SK-N-SH (cell line): ENCODE measurements at regions not wholly inside any gene's neighbourhood (a gene's known extent, or its start where the extent isn't known, plus 50 kb on each side); places are given as distances from the start of the nearest gene placed in this dataset.

Source experiments
- CTCF ChIA-PET: fragments of 300-600, 350-600 bp; formaldehyde crosslinking; extraction: SDS; loops from one replicate; lab custom pipeline; 2021; lab: Yijun Ruan, JAX
- POLR2A ChIA-PET: fragments of 350-600 bp; sonication (Branson Sonifier 250); formaldehyde crosslinking; extraction: SDS; loops from one replicate; lab custom pipeline; 2020; ENCODE audit warnings: antibody characterized with exemption, inconsistent platforms; lab: Yijun Ruan, JAX
- DNase-seq: peaks from one replicate; pipeline ENCODE4 v3.0.0; 2012
- H2AFZ ChIP-seq: fragments of 200-600 bp; sonication (generic); 2 replicates; pipeline ENCODE4 v1.8.1; 2016; ENCODE audit warnings: antibody characterized with exemption, mild to moderate bottlenecking, low read depth
- H3F3A ChIP-seq: fragments of 200-600 bp; sonication (generic); replicated peaks from 2 replicates; pipeline ENCODE3; 2016; ENCODE audit warnings: antibody characterized with exemption, mild to moderate bottlenecking; ENCODE audit not compliant: insufficient read depth
- H3K27ac ChIP-seq, 2 experiments: fragments of 200-500 bp in 1 of 2; fragments of 200-600 bp in 1 of 2; sonication (Bioruptor generic) in 1 of 2; sonication (generic), shearing (Covaris generic) in 1 of 2; 2 replicates each; pipeline versions ENCODE4 v1.5.1 to v1.6.1; 2014 to 2016; ENCODE audit warnings: low read depth in 2 of 2, inconsistent platforms in 1 of 2, low read length in 1 of 2, mild to moderate bottlenecking in 1 of 2, mixed read lengths in 1 of 2
- H3K27me3 ChIP-seq: fragments of 200-600 bp; sonication (generic), shearing (Covaris generic); 2 replicates; pipeline ENCODE4 v1.6.1; 2016; ENCODE audit warnings: mixed run types; ENCODE audit not compliant: insufficient read depth
- H3K36me3 ChIP-seq, 2 experiments: fragments of 200-500 bp in 1 of 2; fragments of 200-600 bp in 1 of 2; sonication (Bioruptor generic) in 1 of 2; sonication (generic) in 1 of 2; replicated peaks in 1 of 2; 2 replicates each; pipeline versions ENCODE3 to v1.5.1; 2014 to 2016; ENCODE audit warnings: low read length in 1 of 2, mild to moderate bottlenecking in 1 of 2; ENCODE audit not compliant: insufficient read depth in 2 of 2, control insufficient read depth in 1 of 2
- H3K4me1 ChIP-seq, 2 experiments: fragments of 200-500 bp in 1 of 2; fragments of 200-600 bp in 1 of 2; sonication (Bioruptor generic) in 1 of 2; sonication (generic), shearing (Covaris generic) in 1 of 2; 2 replicates each; pipeline versions ENCODE4 v1.5.1 to v1.6.1; 2014 to 2016; ENCODE audit warnings: low read depth in 1 of 2, low read length in 1 of 2, mixed run types in 1 of 2; ENCODE audit not compliant: insufficient read depth in 2 of 2, control insufficient read depth in 1 of 2
- H3K4me2 ChIP-seq: fragments of 200-600 bp; sonication (generic), shearing (Covaris generic); 2 replicates; pipeline ENCODE4 v1.6.1; 2017; ENCODE audit warnings: mixed run types
- H3K4me3 ChIP-seq, 2 experiments: fragments of 200-500 bp in 1 of 2; fragments of 200-600 bp in 1 of 2; sonication (Bioruptor generic) in 1 of 2; sonication (generic), shearing (Covaris generic) in 1 of 2; 2 replicates each; pipeline versions ENCODE4 v1.5.1 to v1.8.1; 2014 to 2016; ENCODE audit warnings: low read depth in 2 of 2, inconsistent platforms in 1 of 2, low read length in 1 of 2, mild to moderate bottlenecking in 1 of 2, mixed read lengths in 1 of 2, moderate library complexity in 1 of 2
- H3K79me2 ChIP-seq: fragments of 200-600 bp; sonication (generic); 2 replicates; pipeline ENCODE4 v1.8.1; 2017; ENCODE audit warnings: mild to moderate bottlenecking; ENCODE audit not compliant: insufficient read depth
- H3K9ac ChIP-seq: fragments of 200-600 bp; sonication (generic); 2 replicates; pipeline ENCODE4 v1.6.1; 2017; ENCODE audit warnings: mixed run types
- H3K9me2 ChIP-seq: fragments of 200-600 bp; sonication (generic); 2 replicates; pipeline ENCODE4 v1.6.1; 2017; ENCODE audit warnings: mixed run types
- H3K9me3 ChIP-seq: fragments of 200-600 bp; sonication (generic); 2 replicates; pipeline ENCODE4 v1.6.1; 2017; ENCODE audit warnings: mixed run types, mild to moderate bottlenecking, moderate library complexity
- H4K20me1 ChIP-seq: fragments of 200-600 bp; sonication (generic); 2 replicates; pipeline ENCODE4 v1.6.1; 2017; ENCODE audit warnings: mild to moderate bottlenecking, mixed run types; ENCODE audit not compliant: insufficient read depth
- CHD2 ChIP-seq: fragments of 150-350 bp; IDR thresholded peaks from 2 replicates; pipeline ENCODE4 v1.6.1; 2018; ENCODE audit warnings: low read length; ENCODE audit not compliant: partially characterized antibody
- ELF1 ChIP-seq: IDR thresholded peaks from 2 replicates; pipeline ENCODE4 v1.4.0; 2012
- EZH2phosphoT487 ChIP-seq: fragments of 200-600 bp; sonication (generic); IDR thresholded peaks from 2 replicates; pipeline ENCODE4 v1.6.1; 2017; ENCODE audit warnings: low read depth, mixed run types, mild to moderate bottlenecking, antibody characterized with exemption, moderate library complexity, borderline replicate concordance
- FOXJ3 ChIP-seq: sonication (generic); formaldehyde crosslinking; IDR thresholded peaks from 2 replicates; pipeline ENCODE4 v1.5.1; 2020; ENCODE audit warnings: mild to moderate bottlenecking, missing genetic modification reagents
- FOXM1 ChIP-seq: IDR thresholded peaks from 2 replicates; pipeline ENCODE4 v1.4.0; 2012; ENCODE audit warnings: low read depth, mild to moderate bottlenecking
- GABPA ChIP-seq: IDR thresholded peaks from 2 replicates; pipeline ENCODE4 v1.4.0; 2012; ENCODE audit warnings: low read depth, mild to moderate bottlenecking
- GATA2 ChIP-seq: sonication (generic); formaldehyde crosslinking; IDR thresholded peaks from 2 replicates; pipeline ENCODE4 v1.5.0; 2020; ENCODE audit warnings: mild to moderate bottlenecking, missing genetic modification reagents
- JUND ChIP-seq: IDR thresholded peaks from 2 replicates; pipeline ENCODE4 v1.4.0; 2012
- MAX ChIP-seq: IDR thresholded peaks from 2 replicates; pipeline ENCODE4 v1.4.0; 2012; ENCODE audit warnings: low read depth
- MXI1 ChIP-seq: IDR thresholded peaks from 2 replicates; pipeline ENCODE4 v1.6.1; 2012; ENCODE audit warnings: mild to moderate bottlenecking, low read depth, low read length, improper control_type of control experiment
- NFIC ChIP-seq: IDR thresholded peaks from 2 replicates; pipeline ENCODE4 v1.4.0; 2012; ENCODE audit warnings: borderline replicate concordance
- POLR2AphosphoS5 ChIP-seq: IDR thresholded peaks from 2 replicates; pipeline ENCODE4 v1.6.1; 2012; ENCODE audit warnings: low read depth, low read length
- RCOR1 ChIP-seq: fragments of 150-350 bp; IDR thresholded peaks from 2 replicates; pipeline ENCODE4 v1.6.1; 2017; ENCODE audit warnings: antibody characterized with exemption, low read length
- RXRA ChIP-seq: IDR thresholded peaks from 2 replicates; pipeline ENCODE4 v1.4.0; 2012; ENCODE audit warnings: low read depth, mild to moderate bottlenecking, borderline replicate concordance
- SIN3A ChIP-seq: IDR thresholded peaks from 2 replicates; pipeline ENCODE4 v1.6.1; 2012; ENCODE audit warnings: low read depth, mild to moderate bottlenecking, low read length, moderate library complexity, borderline replicate concordance
- TEAD4 ChIP-seq: IDR thresholded peaks from 2 replicates; pipeline ENCODE4 v1.4.0; 2012; ENCODE audit warnings: mild to moderate bottlenecking, borderline replicate concordance; ENCODE audit not compliant: insufficient read depth
- USF2 ChIP-seq: fragments of 150-350 bp; IDR thresholded peaks from 2 replicates; pipeline ENCODE4 v1.6.1; 2017; ENCODE audit warnings: antibody characterized with exemption, low read length, low read depth, borderline replicate concordance
- YY1 ChIP-seq: IDR thresholded peaks from 2 replicates; pipeline ENCODE4 v1.4.0; 2012; ENCODE audit warnings: low read depth, mild to moderate bottlenecking
- WGBS: methylation state at CpG from one replicate; pipeline ENCODE4 v1.1.6; 2017; ENCODE audit warnings: low lambda C conversion rate; 5-methylcytosine and 5-hydroxymethylcytosine counted together
- TF ChIP-seq, protein P1 (sequence below): fragments of 150-350 bp; IDR thresholded peaks from 2 replicates; pipeline ENCODE4 v1.6.1; 2016; ENCODE audit warnings: mild to moderate bottlenecking, low read depth, low read length
- TF ChIP-seq, protein P2 (sequence below): IDR thresholded peaks from 2 replicates; pipeline ENCODE4 v1.6.1; 2012; ENCODE audit warnings: mild to moderate bottlenecking, low read depth, low read length, moderate library complexity

DNA sequence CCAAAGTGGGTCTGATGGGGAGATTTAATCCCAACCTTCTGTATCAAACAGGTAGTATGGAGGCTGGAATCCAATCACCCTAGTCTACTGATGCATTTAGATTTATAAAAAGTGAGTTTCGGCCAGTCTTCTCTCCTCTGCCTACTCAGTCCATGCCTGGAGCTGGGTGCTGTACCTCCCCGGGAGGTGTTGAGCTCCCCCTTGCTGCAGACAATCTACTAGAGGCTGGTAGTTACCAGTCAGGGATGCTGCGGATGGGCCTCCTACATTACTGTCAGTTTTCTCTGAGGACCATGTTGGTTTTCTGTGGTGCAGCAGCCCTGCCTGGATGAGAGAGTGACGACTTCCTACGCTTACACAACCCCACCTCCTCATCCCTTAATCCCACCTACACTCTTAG is 118.6 kb upstream of the CELF4 start:
- CTCF ChIA-PET = no interaction called here
- no peaks in the 10 kb centered on the region for H3F3A ChIP-seq

DNA sequence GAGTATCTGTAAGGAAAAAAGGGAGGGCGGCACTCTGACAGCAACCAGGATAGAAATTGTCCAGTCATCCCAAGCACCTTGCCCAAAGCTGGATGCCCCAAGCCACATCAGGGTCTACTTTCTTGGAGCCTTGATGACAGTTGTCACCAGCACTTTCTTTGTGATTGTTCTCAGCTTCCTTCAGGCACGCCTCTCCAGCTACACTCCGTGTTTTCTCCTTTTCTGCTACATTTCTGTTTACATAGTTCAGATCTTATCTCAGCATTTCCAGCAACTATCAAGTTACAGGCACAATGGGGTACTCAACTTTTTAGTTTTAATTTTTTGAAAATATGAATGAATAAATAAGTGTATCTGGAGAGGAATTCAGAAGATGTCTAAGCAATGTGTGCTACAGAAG is 115.3 kb upstream of the CELF4 start:
- TF ChIP-seq JUND = no peak
- no peak for TF ChIP-seq MAX
- no peak for TF ChIP-seq FOXM1
- TF ChIP-seq, protein P1, sequence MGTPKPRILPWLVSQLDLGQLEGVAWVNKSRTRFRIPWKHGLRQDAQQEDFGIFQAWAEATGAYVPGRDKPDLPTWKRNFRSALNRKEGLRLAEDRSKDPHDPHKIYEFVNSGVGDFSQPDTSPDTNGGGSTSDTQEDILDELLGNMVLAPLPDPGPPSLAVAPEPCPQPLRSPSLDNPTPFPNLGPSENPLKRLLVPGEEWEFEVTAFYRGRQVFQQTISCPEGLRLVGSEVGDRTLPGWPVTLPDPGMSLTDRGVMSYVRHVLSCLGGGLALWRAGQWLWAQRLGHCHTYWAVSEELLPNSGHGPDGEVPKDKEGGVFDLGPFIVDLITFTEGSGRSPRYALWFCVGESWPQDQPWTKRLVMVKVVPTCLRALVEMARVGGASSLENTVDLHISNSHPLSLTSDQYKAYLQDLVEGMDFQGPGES = no peak
- TF ChIP-seq RXRA = no peak
- TF ChIP-seq POLR2AphosphoS5 = no peak
- TF ChIP-seq ELF1 = no peak
- TF ChIP-seq TEAD4 = no peak
- TF ChIP-seq, all 33 proteins: peak for 0
- H3K4me2 ChIP-seq = no peak overlapping the region
- no peak overlapping the region for H3K27ac ChIP-seq
- 22% methylated on average over 3 of the region's 3 CpGs for WGBS
- H3K27me3 ChIP-seq = no peaks in the 10 kb centered on the region
- no peaks in the 10 kb centered on the region for H3K9me2 ChIP-seq
- no peaks in the 10 kb centered on the region for H3K4me1 ChIP-seq
- DNase-seq = no peak
- no peaks in the 10 kb centered on the region for H3K36me3 ChIP-seq
- no peaks in the 10 kb centered on the region for H3F3A ChIP-seq
- H4K20me1 ChIP-seq = no peaks in the 10 kb centered on the region
- H2AFZ ChIP-seq = no peak overlapping the region
- ChIA-PET CTCF (no interaction called here), POLR2A (no interaction called here)
- H3K79me2 ChIP-seq = no peaks in the 10 kb centered on the region
- H3K9ac ChIP-seq = no peak overlapping the region
- H3K4me3 ChIP-seq = no peak overlapping the region
- no peaks in the 10 kb centered on the region for H3K9me3 ChIP-seq

More for the DNA sequence above, 118.6 kb upstream of the CELF4 start:
- H3K9ac ChIP-seq = no peak overlapping the region
- no peaks in the 10 kb centered on the region for H3K4me1 ChIP-seq
- no peak for DNase-seq
- H3K27ac ChIP-seq = no peak overlapping the region
- no peaks in the 10 kb centered on the region for H4K20me1 ChIP-seq
- POLR2A ChIA-PET = no interaction called here
- 38% methylated on average over 3 of the region's 5 CpGs for WGBS
- H3K79me2 ChIP-seq = no peaks in the 10 kb centered on the region
- H2AFZ ChIP-seq = no peak overlapping the region
- TF ChIP-seq NFIC (no peak), CHD2 (no peak), RCOR1 (no peak), FOXM1 (no peak), JUND (no peak), EZH2phosphoT487 (no peak), GATA2 (CRISPR knock-in tag) (no peak), GABPA (no peak), SIN3A (no peak), YY1 (no peak), MXI1 (no peak), FOXJ3 (CRISPR knock-in tag) (no peak), USF2 (no peak)
- TF ChIP-seq, protein P2, sequence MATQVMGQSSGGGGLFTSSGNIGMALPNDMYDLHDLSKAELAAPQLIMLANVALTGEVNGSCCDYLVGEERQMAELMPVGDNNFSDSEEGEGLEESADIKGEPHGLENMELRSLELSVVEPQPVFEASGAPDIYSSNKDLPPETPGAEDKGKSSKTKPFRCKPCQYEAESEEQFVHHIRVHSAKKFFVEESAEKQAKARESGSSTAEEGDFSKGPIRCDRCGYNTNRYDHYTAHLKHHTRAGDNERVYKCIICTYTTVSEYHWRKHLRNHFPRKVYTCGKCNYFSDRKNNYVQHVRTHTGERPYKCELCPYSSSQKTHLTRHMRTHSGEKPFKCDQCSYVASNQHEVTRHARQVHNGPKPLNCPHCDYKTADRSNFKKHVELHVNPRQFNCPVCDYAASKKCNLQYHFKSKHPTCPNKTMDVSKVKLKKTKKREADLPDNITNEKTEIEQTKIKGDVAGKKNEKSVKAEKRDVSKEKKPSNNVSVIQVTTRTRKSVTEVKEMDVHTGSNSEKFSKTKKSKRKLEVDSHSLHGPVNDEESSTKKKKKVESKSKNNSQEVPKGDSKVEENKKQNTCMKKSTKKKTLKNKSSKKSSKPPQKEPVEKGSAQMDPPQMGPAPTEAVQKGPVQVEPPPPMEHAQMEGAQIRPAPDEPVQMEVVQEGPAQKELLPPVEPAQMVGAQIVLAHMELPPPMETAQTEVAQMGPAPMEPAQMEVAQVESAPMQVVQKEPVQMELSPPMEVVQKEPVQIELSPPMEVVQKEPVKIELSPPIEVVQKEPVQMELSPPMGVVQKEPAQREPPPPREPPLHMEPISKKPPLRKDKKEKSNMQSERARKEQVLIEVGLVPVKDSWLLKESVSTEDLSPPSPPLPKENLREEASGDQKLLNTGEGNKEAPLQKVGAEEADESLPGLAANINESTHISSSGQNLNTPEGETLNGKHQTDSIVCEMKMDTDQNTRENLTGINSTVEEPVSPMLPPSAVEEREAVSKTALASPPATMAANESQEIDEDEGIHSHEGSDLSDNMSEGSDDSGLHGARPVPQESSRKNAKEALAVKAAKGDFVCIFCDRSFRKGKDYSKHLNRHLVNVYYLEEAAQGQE = no peak
- no peaks in the 10 kb centered on the region for H3K9me2 ChIP-seq
- H3K36me3 ChIP-seq = no peaks in the 10 kb centered on the region
- no peak overlapping the region for H3K4me3 ChIP-seq
- H3K27me3 ChIP-seq = no peaks in the 10 kb centered on the region
- H3K4me2 ChIP-seq = no peak overlapping the region
- H3K9me3 ChIP-seq = no peaks in the 10 kb centered on the region
